SHP77 treated with DMSO at 0.1 percent for 48 hours (cell line): ENCODE measurements at regions not wholly inside any gene's neighbourhood (a gene's known extent, or its start where the extent isn't known, plus 50 kb on each side); places are given as distances from the start of the nearest gene placed in this dataset.
"Not testable (repeated sequence)": the region's sequence is repeated elsewhere in the genome, so short reads cannot be mapped to it uniquely, and the experiment has no call there.

ENCODE experiments used
- DNase-seq: peaks from one replicate; lab custom pipeline; 2025; lab: John Stamatoyannopoulos, UW

- no peak for DNase-seq
These were observed 566.7 kb upstream of the ROBO1 start for GRCh38 chr3:80334534-80334933.

GRCh38 chr3:80331494-80332170 is 563.8 kb upstream of the ROBO1 start:
- DNase-seq, result no peak

- not testable (repeated sequence) for DNase-seq
These were observed 546.7 kb upstream of the ROBO1 start for GRCh38 chr3:80314541-80314940.

- no peak for DNase-seq
These were observed 540.8 kb upstream of the ROBO1 start for GRCh38 chr3:80308637-80309036.

- DNase-seq, result no peak
These were observed 540.0 kb upstream of the ROBO1 start for GRCh38 chr3:80307844-80308243.

- no peak for DNase-seq
These were observed 529.9 kb upstream of the ROBO1 start for GRCh38 chr3:80297720-80298119.

- no peak for DNase-seq
These were observed 517.6 kb upstream of the ROBO1 start for GRCh38 chr3:80285388-80285787.

- no peak for DNase-seq
These were observed 516.0 kb upstream of the ROBO1 start for GRCh38 chr3:80283783-80284182.

- no peak for DNase-seq
These were observed 510.3 kb upstream of the ROBO1 start for GRCh38 chr3:80278056-80278455.

GRCh38 chr3:80275120-80275519 is 507.3 kb upstream of the ROBO1 start:
- DNase-seq, result no peak

- DNase-seq, result no peak
These were observed 495.5 kb upstream of the ROBO1 start for GRCh38 chr3:80263260-80263659.

- no peak for DNase-seq
These were observed 493.3 kb upstream of the ROBO1 start for GRCh38 chr3:80261082-80261481.

GRCh38 chr3:80259736-80260135 is 491.9 kb upstream of the ROBO1 start:
- DNase-seq, result no peak

GRCh38 chr3:80252113-80252512 is 484.3 kb upstream of the ROBO1 start:
- DNase-seq, result no peak

GRCh38 chr3:80247766-80248165 is 480.0 kb upstream of the ROBO1 start:
- DNase-seq, result no peak

GRCh38 chr3:80244390-80244789 is 476.6 kb upstream of the ROBO1 start:
- DNase-seq, result no peak

- DNase-seq, result no peak
These were observed 474.0 kb upstream of the ROBO1 start for GRCh38 chr3:80241791-80242190.

- no peak for DNase-seq
These were observed 471.5 kb upstream of the ROBO1 start for GRCh38 chr3:80239301-80239700.

- no peak for DNase-seq
These were observed 470.8 kb upstream of the ROBO1 start for GRCh38 chr3:80238606-80239005.

- no peak for DNase-seq
These were observed 470.4 kb upstream of the ROBO1 start for GRCh38 chr3:80238152-80238551.

- no peak for DNase-seq
These were observed 466.9 kb upstream of the ROBO1 start for GRCh38 chr3:80234706-80235105.

GRCh38 chr3:80233576-80233975 is 465.8 kb upstream of the ROBO1 start:
- DNase-seq, result no peak

GRCh38 chr3:80232760-80233159 is 465.0 kb upstream of the ROBO1 start:
- DNase-seq, result no peak

- no peak for DNase-seq
These were observed 463.2 kb upstream of the ROBO1 start for GRCh38 chr3:80230962-80231361.

GRCh38 chr3:80227216-80227615 is 459.4 kb upstream of the ROBO1 start:
- no peak for DNase-seq
